MCF 10A (cell line): ENCODE measurements at regions not wholly inside any gene's neighbourhood (a gene's known extent, or its start where the extent isn't known, plus 50 kb on each side); places are given as distances from the start of the nearest gene placed in this dataset.

Experiments used
- BruUV-seq: library from RNA; stranded (reverse); fragments of 400-500 nt; replicated peaks from 2 replicates; lab custom pipeline; 2021; lab: Mats Ljungman, UMichigan
- CTCF ChIA-PET: fragments of 300-600 bp; sonication (Branson Sonifier 250); formaldehyde crosslinking; extraction: SDS; loops from one replicate; lab custom pipeline; 2021; ENCODE audit warnings: antibody characterized with exemption, inconsistent platforms; lab: Yijun Ruan, JAX
- POLR2A ChIA-PET: fragments of 300-600, 350-650 bp; sonication (Branson Sonifier 250); formaldehyde crosslinking; extraction: SDS; loops from one replicate; lab custom pipeline; 2020; ENCODE audit warnings: antibody characterized with exemption, inconsistent platforms; lab: Yijun Ruan, JAX
- DNase-seq: peaks from one replicate; pipeline ENCODE4 v3.0.0-alpha.2; 2018; ENCODE audit not compliant: unreplicated experiment
- H3K27ac Mint-ChIP-seq: one replicate; pipeline ENCODE4 v1.8.0; 2022; ENCODE audit warnings: mild to moderate bottlenecking, low read depth, mixed read lengths; ENCODE audit not compliant: unreplicated experiment
- H3K27me3 Mint-ChIP-seq: one replicate; pipeline ENCODE4 v1.8.0; 2022; ENCODE audit warnings: mixed read lengths; ENCODE audit not compliant: insufficient read depth, unreplicated experiment
- H3K36me3 Mint-ChIP-seq: one replicate; pipeline ENCODE4 v1.8.0; 2022; ENCODE audit warnings: mild to moderate bottlenecking, moderate library complexity, mixed read lengths; ENCODE audit not compliant: insufficient read depth, unreplicated experiment
- H3K4me1 Mint-ChIP-seq: one replicate; pipeline ENCODE4 v1.8.0; 2022; ENCODE audit warnings: mixed read lengths; ENCODE audit not compliant: insufficient read depth, unreplicated experiment
- H3K4me3 Mint-ChIP-seq: one replicate; pipeline ENCODE4 v1.8.0; 2022; ENCODE audit warnings: mild to moderate bottlenecking, moderate library complexity, mixed read lengths; ENCODE audit not compliant: unreplicated experiment
- H3K9me3 Mint-ChIP-seq: one replicate; pipeline ENCODE4 v1.8.0; 2022; ENCODE audit warnings: mixed read lengths; ENCODE audit not compliant: unreplicated experiment
- CTCF ChIP-seq: fragments of 200-600 bp; IDR thresholded peaks from one replicate; pipeline ENCODE4 v1.8.0; 2022; ENCODE audit warnings: antibody characterized with exemption, mild to moderate bottlenecking; ENCODE audit not compliant: unreplicated experiment
- intact Hi-C: fragments of 100-400 bp; cut with micrococcal nuclease; formaldehyde crosslinking; loops from 2 replicates; pipeline ENCODE4 v1.14.1; 2022

GRCh38 chr16:86640265-86640843 lies 62.0 kb downstream of the FOXL1 start:
- Mint-ChIP-seq H3K4me1 (no peaks in the 10 kb centered on the region), H3K4me3 (no peak overlapping the region), H3K27ac (no peak overlapping the region), H3K36me3 (no peaks in the 10 kb centered on the region), H3K9me3 (no peaks in the 10 kb centered on the region), H3K27me3 (no peaks in the 10 kb centered on the region)
- POLR2A ChIA-PET, result no interaction called here
- no peak for TF ChIP-seq CTCF
- BruUV-seq, result no TSS peak
- intact Hi-C loops, result no loop called here
- DNase-seq, result no peak
- CTCF ChIA-PET, result no interaction called here

GRCh38 chr16:86642087-86642486 lies 63.7 kb downstream of the FOXL1 start:
- no peak overlapping the region for H3K27ac Mint-ChIP-seq
- POLR2A ChIA-PET, result interaction anchor here (0.7 to 1.5 kb wide), 2 partner anchors 22 to 675 kb away, joined by 3 to 4 read pairs; partner anchors contain the start of gene C16orf95
- no TSS peak for BruUV-seq

GRCh38 chr16:86643671-86644070 lies 65.3 kb downstream of the FOXL1 start:
- BruUV-seq, result no TSS peak
- DNase-seq, result no peak
- ChIA-PET CTCF (interaction anchor here (0.7 kb wide), 2 partner anchors 29 to 418 kb away, joined by 3 read pairs; no protein-coding TSS in a partner anchor), POLR2A (interaction anchor here (0.6 to 2.0 kb wide), 2 partner anchors 21 to 79 kb away, joined by 4 to 5 read pairs; no protein-coding TSS in a partner anchor)
- H3K9me3 Mint-ChIP-seq, result no peaks in the 10 kb centered on the region
- no peak overlapping the region for H3K27ac Mint-ChIP-seq
- intact Hi-C loops, result no loop called here
- no peaks in the 10 kb centered on the region for H3K4me1 Mint-ChIP-seq
- no peak for TF ChIP-seq CTCF
- no peaks in the 10 kb centered on the region for H3K36me3 Mint-ChIP-seq
- no peaks in the 10 kb centered on the region for H3K27me3 Mint-ChIP-seq
- no peak overlapping the region for H3K4me3 Mint-ChIP-seq

More at GRCh38 chr16:86642087-86642486, 63.7 kb downstream of the FOXL1 start:
- Mint-ChIP-seq H3K4me3 (no peak overlapping the region), H3K4me1 (no peaks in the 10 kb centered on the region), H3K36me3 (no peaks in the 10 kb centered on the region), H3K9me3 (no peaks in the 10 kb centered on the region), H3K27me3 (no peaks in the 10 kb centered on the region)
- no peak for TF ChIP-seq CTCF
- no peak for DNase-seq
- CTCF ChIA-PET, result no interaction called here
- intact Hi-C loops, result no loop called here

- CTCF ChIA-PET, result interaction anchor here (0.6 kb wide), 1 partner anchor 930 kb away, joined by 3 read pairs; no protein-coding TSS in a partner anchor
- Mint-ChIP-seq H3K9me3 (no peaks in the 10 kb centered on the region), H3K27ac (no peak overlapping the region), H3K27me3 (no peaks in the 10 kb centered on the region), H3K4me3 (no peak overlapping the region), H3K36me3 (no peaks in the 10 kb centered on the region), H3K4me1 (no peaks in the 10 kb centered on the region)
- intact Hi-C loops, result no loop called here
- no peak for TF ChIP-seq CTCF
- no peak for DNase-seq
- no TSS peak for BruUV-seq
- POLR2A ChIA-PET, result interaction anchor here (0.9 to 1.3 kb wide), 3 partner anchors 16 to 80 kb away, joined by 3 to 4 read pairs (median 4); no protein-coding TSS in a partner anchor
Observed at GRCh38 chr16:86647561-86647960, 69.2 kb downstream of the FOXL1 start.
